Astrocyte (in vitro differentiated cells and primary cell): ENCODE measurements at regions not wholly inside any gene's neighbourhood (a gene's known extent, or its start where the extent isn't known, plus 50 kb on each side); places are given as distances from the start of the nearest gene placed in this dataset.
A peak's percentile ranks its signal among the peaks of the same experiment; 100 is the strongest.

ENCODE experiments used
- DNase-seq: peaks from one replicate; pipeline ENCODE4 v3.0.0-alpha.2; 2010; ENCODE audit warnings: low read depth
- FAIRE-seq: peaks from 2 replicates; lab custom pipeline; 2011; peaks lifted over from hg19 to GRCh38; lab: Jason Lieb, UNC
- H2AFZ ChIP-seq: 2 replicates; pipeline ENCODE4 v1.6.0; 2012; ENCODE audit warnings: low read depth, low read length, inconsistent platforms
- H3K27ac ChIP-seq: 2 replicates; pipeline ENCODE4 v1.5.1; 2011; ENCODE audit warnings: low read depth, low read length, inconsistent platforms
- H3K27me3 ChIP-seq: 2 replicates; pipeline ENCODE4 v1.6.0; 2011; ENCODE audit warnings: low read length, inconsistent platforms; ENCODE audit not compliant: insufficient read depth
- H3K36me3 ChIP-seq: 2 replicates; pipeline ENCODE4 v1.5.1; 2011; ENCODE audit warnings: low read length, inconsistent platforms; ENCODE audit not compliant: insufficient read depth
- H3K4me1 ChIP-seq: 2 replicates; pipeline ENCODE4 v1.5.1; 2011; ENCODE audit warnings: low read length, inconsistent platforms; ENCODE audit not compliant: insufficient read depth
- H3K4me2 ChIP-seq: 2 replicates; pipeline ENCODE4 v1.6.0; 2012; ENCODE audit warnings: low read length, inconsistent platforms
- H3K4me3 ChIP-seq: 2 replicates; pipeline ENCODE4 v1.5.1; 2011; ENCODE audit warnings: low read depth, mild to moderate bottlenecking, low read length, inconsistent platforms; ENCODE audit not compliant: insufficient read depth
- H3K79me2 ChIP-seq: 2 replicates; pipeline ENCODE4 v1.6.0; 2012; ENCODE audit warnings: mild to moderate bottlenecking, low read length, inconsistent platforms; ENCODE audit not compliant: insufficient read depth
- H3K9ac ChIP-seq: 2 replicates; pipeline ENCODE4 v1.6.0; 2012; ENCODE audit warnings: mild to moderate bottlenecking, low read length, inconsistent platforms
- H3K9me3 ChIP-seq: 2 replicates; pipeline ENCODE4 v1.5.1; 2012; ENCODE audit warnings: low read depth, mild to moderate bottlenecking, low read length, inconsistent platforms; ENCODE audit not compliant: insufficient read depth
- H4K20me1 ChIP-seq: 2 replicates; pipeline ENCODE4 v1.6.0; 2012; ENCODE audit warnings: low read length, inconsistent platforms; ENCODE audit not compliant: insufficient read depth
- H3K27ac Mint-ChIP-seq: one replicate; pipeline ENCODE4 v1.8.0; 2021; ENCODE audit warnings: mild to moderate bottlenecking, mixed read lengths; ENCODE audit not compliant: unreplicated experiment
- H3K27me3 Mint-ChIP-seq: one replicate; pipeline ENCODE4 v1.8.0; 2021; ENCODE audit warnings: low read depth, mixed read lengths; ENCODE audit not compliant: unreplicated experiment
- H3K36me3 Mint-ChIP-seq: one replicate; pipeline ENCODE4 v1.8.0; 2021; ENCODE audit warnings: low read depth, mixed read lengths; ENCODE audit not compliant: unreplicated experiment
- H3K4me1 Mint-ChIP-seq: one replicate; pipeline ENCODE4 v1.8.0; 2021; ENCODE audit warnings: low read depth, mixed read lengths; ENCODE audit not compliant: unreplicated experiment
- H3K4me3 Mint-ChIP-seq: one replicate; pipeline ENCODE4 v1.8.0; 2021; ENCODE audit warnings: mild to moderate bottlenecking, moderate library complexity, mixed read lengths; ENCODE audit not compliant: unreplicated experiment
- H3K9me3 Mint-ChIP-seq: one replicate; pipeline ENCODE4 v1.8.0; 2021; ENCODE audit warnings: mild to moderate bottlenecking, mixed read lengths; ENCODE audit not compliant: unreplicated experiment
- EZH2 ChIP-seq: IDR thresholded peaks from 2 replicates; pipeline ENCODE4 v1.6.1; 2012; ENCODE audit warnings: mild to moderate bottlenecking, low read length, inconsistent platforms; ENCODE audit not compliant: insufficient read depth
- TF ChIP-seq, protein P1 (sequence below): IDR thresholded peaks from 2 replicates; pipeline ENCODE4 v1.5.1; 2011; ENCODE audit warnings: low read depth, mild to moderate bottlenecking, inconsistent platforms, low read length, moderate library complexity; ENCODE audit not compliant: insufficient read depth

GRCh38 chr17:72351365-72351764 is 230.5 kb downstream of the SOX9 start:
- no peak overlapping the region for H3K27ac Mint-ChIP-seq
- Histone ChIP-seq H2AFZ (no peak overlapping the region), H3K27ac (no peak overlapping the region), H3K9me3 (no peaks in the 10 kb centered on the region), H3K4me2 (no peak overlapping the region), H3K79me2 (no peaks in the 10 kb centered on the region), H3K27me3 (no peaks in the 10 kb centered on the region), H3K4me3 (no peak overlapping the region), H4K20me1 (no peaks in the 10 kb centered on the region), H3K36me3 (no peaks in the 10 kb centered on the region), H3K9ac (no peak overlapping the region), H3K4me1 (peaks cover 8% of the 10 kb centered on the region)
- H3K4me1 Mint-ChIP-seq, result no peaks in the 10 kb centered on the region
- H3K36me3 Mint-ChIP-seq, result peaks cover 5% of the 10 kb centered on the region
- H3K27me3 Mint-ChIP-seq, result peaks cover 19% of the 10 kb centered on the region
- DNase-seq, result no peak
- H3K4me3 Mint-ChIP-seq, result no peak overlapping the region
- FAIRE-seq, result no peak
- H3K9me3 Mint-ChIP-seq, result peaks cover 14% of the 10 kb centered on the region
- no peak for TF ChIP-seq EZH2
- TF ChIP-seq, protein P1, sequence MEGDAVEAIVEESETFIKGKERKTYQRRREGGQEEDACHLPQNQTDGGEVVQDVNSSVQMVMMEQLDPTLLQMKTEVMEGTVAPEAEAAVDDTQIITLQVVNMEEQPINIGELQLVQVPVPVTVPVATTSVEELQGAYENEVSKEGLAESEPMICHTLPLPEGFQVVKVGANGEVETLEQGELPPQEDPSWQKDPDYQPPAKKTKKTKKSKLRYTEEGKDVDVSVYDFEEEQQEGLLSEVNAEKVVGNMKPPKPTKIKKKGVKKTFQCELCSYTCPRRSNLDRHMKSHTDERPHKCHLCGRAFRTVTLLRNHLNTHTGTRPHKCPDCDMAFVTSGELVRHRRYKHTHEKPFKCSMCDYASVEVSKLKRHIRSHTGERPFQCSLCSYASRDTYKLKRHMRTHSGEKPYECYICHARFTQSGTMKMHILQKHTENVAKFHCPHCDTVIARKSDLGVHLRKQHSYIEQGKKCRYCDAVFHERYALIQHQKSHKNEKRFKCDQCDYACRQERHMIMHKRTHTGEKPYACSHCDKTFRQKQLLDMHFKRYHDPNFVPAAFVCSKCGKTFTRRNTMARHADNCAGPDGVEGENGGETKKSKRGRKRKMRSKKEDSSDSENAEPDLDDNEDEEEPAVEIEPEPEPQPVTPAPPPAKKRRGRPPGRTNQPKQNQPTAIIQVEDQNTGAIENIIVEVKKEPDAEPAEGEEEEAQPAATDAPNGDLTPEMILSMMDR, result no peak

- no peak overlapping the region for H2AFZ ChIP-seq
- H4K20me1 ChIP-seq, result no peaks in the 10 kb centered on the region
- peaks cover 8% of the 10 kb centered on the region for H3K4me1 ChIP-seq
- H3K36me3 Mint-ChIP-seq, result peaks cover 5% of the 10 kb centered on the region
- H3K9me3 ChIP-seq, result no peaks in the 10 kb centered on the region
- H3K27ac Mint-ChIP-seq, result no peak overlapping the region
- no peaks in the 10 kb centered on the region for H3K4me1 Mint-ChIP-seq
- no peaks in the 10 kb centered on the region for H3K27me3 ChIP-seq
- no peak for FAIRE-seq
- no peak overlapping the region for H3K4me3 Mint-ChIP-seq
- H3K27ac ChIP-seq, result no peak overlapping the region
- H3K27me3 Mint-ChIP-seq, result peaks cover 19% of the 10 kb centered on the region
- H3K79me2 ChIP-seq, result no peaks in the 10 kb centered on the region
- no peak overlapping the region for H3K4me2 ChIP-seq
- peaks cover 14% of the 10 kb centered on the region for H3K9me3 Mint-ChIP-seq
- TF ChIP-seq EZH2, result no peak
- H3K36me3 ChIP-seq, result no peaks in the 10 kb centered on the region
- H3K9ac ChIP-seq, result no peak overlapping the region
- no peak for DNase-seq
- no peak overlapping the region for H3K4me3 ChIP-seq
These were observed 231.1 kb downstream of the SOX9 start for GRCh38 chr17:72351884-72352346.

DNA sequence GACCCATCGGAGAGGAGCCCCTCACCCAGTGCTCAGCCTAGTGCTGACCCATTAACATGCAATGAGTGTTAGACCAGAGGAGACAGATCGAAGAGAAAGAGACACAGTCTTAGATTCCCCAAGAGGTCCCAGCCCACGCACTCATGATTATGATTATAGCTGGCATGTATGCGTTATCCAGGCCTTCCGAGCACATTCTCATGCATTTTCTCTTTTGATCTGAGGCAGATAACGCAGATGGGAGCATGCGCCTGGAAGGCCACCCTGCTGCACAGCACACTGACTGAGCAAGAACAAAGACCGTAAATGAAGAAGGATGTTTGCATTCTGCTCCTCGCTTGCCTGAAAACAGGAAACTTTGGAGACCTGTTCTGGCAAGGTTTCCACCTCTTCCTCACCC is 232.7 kb downstream of the SOX9 start:
- peaks cover 6% of the 10 kb centered on the region for H3K4me1 Mint-ChIP-seq
- peaks cover 17% of the 10 kb centered on the region for H3K9me3 Mint-ChIP-seq
- Histone ChIP-seq H3K4me3 (peak overlapping the region; percentile 6), H3K4me1 (peaks cover 13% of the 10 kb centered on the region), H3K27ac (no peak overlapping the region), H3K9me3 (peaks cover 6% of the 10 kb centered on the region), H3K27me3 (no peaks in the 10 kb centered on the region), H2AFZ (no peak overlapping the region), H3K4me2 (peak overlapping the region; percentile 58), H3K36me3 (no peaks in the 10 kb centered on the region), H4K20me1 (no peaks in the 10 kb centered on the region), H3K9ac (no peak overlapping the region), H3K79me2 (no peaks in the 10 kb centered on the region)
- DNase-seq, result peak; percentile 73
- no peak overlapping the region for H3K27ac Mint-ChIP-seq
- no peak overlapping the region for H3K4me3 Mint-ChIP-seq
- no peak for FAIRE-seq
- peaks cover 19% of the 10 kb centered on the region for H3K27me3 Mint-ChIP-seq
- TF ChIP-seq, protein P1, result no peak
- no peak for TF ChIP-seq EZH2
- peaks cover 5% of the 10 kb centered on the region for H3K36me3 Mint-ChIP-seq
